SIG-M5 (cell line): ENCODE measurements at regions not wholly inside any gene's neighbourhood (a gene's known extent, or its start where the extent isn't known, plus 50 kb on each side); places are given as distances from the start of the nearest gene placed in this dataset.

Experiments used
- DNase-seq: peaks from one replicate; lab custom pipeline; 2025; lab: John Stamatoyannopoulos, UW

DNA sequence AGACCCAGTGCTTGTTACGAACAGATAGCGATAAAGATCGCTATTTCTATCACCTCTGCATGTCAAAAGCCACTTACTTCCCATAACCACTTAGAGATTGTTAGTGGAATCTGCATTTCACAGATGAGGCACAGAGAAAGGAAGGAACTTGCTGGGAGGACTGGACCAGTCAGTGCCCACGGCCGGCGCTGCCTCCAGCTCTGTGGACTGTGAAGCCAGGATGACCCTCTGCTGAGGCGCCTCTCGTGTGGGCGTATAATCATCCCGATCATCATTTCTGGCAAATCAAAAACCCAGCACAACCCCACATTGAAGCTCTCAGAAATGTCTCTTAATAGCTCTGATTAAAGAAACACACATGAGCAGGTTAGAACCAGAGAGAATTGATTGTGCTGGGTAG, 61.5 kb upstream of the ADRA2C start:
- no peak for DNase-seq

DNA sequence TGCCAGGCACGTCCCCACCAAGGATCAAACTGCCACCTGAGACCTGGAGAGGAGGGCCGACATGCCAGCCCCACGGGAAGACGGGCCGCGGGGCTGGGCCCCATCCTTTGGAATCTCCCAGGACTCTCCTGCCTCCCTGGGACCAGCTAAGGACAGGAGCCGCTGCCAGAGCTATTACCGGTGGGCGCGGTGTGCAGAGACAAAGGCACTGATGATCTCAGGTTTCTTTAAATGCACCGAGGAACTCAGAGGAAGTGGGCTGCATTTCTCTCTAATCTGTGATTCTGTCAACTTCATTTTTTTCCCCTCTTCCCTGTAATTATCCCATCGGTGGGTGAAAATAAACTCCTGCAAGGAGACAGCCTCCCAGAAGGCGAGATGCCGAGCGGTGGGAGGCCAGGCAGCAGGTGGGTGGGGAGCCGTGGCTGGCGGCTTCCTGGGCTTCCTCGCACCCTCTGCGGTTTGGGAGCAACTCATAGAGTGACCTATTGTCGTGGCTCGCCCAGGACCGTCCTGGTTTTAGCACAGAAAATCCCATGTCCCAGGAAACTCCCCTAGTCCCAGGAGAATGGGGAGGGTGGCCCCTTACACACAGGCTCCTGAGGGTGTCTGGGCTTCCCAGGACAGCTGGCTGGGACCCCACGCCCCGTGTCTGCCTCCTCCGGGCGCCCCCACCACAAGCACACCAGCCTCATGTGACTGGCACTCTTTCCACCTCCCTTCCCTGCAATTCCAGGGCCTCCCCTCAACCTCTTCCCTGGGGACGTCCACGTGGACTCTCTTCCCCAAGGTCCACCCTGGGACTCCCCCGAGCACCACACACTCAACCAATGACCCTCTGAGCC, 62.3 kb upstream of the ADRA2C start:
- no peak for DNase-seq

- no peak for DNase-seq
Observed at GRCh38 chr4:3703343-3703676, 62.9 kb upstream of the ADRA2C start.

- DNase-seq: no peak
Observed at GRCh38 chr4:3702561-3703221, 63.5 kb upstream of the ADRA2C start.

DNA sequence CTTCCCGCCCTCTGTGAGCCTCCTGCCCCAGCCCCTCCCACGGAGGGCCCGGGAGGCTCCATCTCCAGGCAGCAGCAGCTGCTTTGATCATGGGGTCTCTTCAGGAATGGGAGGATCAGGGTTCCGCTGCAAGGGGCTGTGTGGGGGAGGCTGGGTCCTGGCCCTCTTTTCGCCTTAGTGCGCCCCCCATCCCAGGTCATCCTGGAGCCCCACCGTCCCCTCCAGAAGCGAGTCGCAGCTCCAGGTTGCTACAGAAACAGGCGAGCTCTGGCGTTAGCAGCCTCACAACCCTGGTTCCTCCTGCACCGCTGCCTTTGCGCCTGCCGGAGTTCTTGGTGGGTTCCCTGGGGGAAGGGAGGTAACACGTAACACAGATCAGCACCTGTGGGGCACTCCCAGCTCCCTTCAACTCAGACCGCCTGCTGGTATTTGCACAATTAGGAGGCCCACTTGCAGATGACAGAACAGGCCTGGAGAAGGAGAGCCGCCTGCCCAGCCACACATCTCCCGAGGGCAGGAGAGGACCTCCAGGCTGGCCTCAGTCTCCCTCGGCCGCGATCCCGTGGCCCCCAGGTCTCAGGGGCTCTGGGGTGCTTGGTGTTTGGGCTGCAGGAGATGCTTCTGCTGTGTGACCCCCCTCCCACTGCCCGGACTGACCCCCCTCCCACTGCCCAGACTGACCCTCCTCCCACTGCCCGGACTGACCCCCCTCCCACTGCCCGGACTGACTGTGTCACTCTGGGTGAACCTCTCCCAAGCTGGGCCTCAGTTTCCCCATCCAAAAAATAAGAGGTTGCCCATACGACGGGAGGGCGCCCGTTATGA, 64.2 kb upstream of the ADRA2C start:
- DNase-seq: no peak

- no peak for DNase-seq
Observed at GRCh38 chr4:3701271-3701734, 64.9 kb upstream of the ADRA2C start.

- no peak for DNase-seq
Observed at GRCh38 chr4:3700736-3701135, 65.4 kb upstream of the ADRA2C start.

GRCh38 chr4:3700223-3700622, 66.0 kb upstream of the ADRA2C start:
- DNase-seq: no peak

DNA sequence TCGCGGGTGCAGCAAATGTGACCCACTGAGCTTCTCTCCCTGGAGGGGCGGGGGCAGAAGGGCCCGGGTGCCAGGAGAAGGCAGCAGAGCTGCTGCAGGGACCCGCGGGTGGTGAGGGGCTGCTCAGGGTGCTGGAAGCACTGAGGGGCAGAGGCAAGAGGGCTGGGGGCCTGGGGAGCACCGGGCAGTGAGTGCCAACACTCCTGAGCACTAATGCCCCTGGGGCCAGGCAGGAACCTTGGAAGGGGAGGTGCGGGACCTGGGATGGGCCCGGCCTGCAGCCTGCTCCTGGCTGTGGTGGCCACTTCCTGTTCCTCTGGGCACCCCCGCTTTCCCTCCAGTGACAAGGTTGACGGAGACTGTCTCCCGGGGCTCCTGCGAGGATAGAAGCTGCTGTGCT, 66.5 kb upstream of the ADRA2C start:
- DNase-seq: no peak

GRCh38 chr4:3699261-3699660, 66.9 kb upstream of the ADRA2C start:
- DNase-seq: no peak

DNA sequence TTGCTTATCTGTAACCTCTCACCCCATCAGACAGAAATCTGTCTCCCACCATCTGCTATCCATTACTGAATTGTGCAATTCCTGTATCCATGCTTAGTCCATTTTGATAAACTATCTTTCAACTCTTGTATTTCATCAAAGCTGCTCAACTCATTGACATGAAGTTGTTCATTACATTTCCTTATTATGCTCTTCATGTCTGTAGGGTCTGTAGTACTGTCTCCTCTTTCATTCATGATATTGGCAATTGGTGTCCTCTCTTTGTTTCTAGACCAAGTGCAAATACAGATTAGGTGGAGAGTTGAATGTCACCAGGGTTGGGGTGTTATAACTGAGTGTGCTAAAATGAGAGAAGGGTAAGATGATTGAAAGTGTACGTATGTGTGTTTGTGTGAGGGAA, 69.2 kb upstream of the ADRA2C start:
- DNase-seq: no peak

DNA sequence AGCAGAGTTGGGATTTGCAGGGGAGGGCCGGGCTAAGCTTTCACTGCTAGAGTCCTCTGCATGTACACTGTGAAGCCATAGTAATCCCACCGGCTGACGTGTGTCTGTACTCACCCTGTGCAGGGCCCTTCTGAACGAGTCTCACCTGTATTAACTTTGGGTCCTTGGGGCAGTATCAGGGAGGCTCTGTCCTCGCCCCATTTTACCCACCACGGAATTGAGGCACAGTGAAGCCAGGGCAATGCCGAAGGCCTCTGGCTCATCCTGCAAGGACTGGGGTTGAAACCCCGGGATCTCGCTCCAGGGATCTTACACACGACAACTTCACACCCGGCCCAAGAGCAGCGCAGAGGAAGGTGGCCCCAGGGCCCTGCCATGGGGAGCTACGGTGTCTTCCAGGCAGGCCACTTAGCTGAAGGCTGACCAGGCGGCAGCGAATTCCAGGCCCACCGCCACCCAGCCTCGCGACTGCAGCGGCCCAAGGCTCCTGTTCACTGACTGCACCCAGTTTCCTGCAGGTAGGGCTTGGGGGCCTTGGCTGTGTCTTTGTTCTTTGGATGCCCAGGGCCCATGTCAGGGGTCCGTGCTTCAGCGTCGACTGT, 75.5 kb upstream of the ADRA2C start:
- no peak for DNase-seq

GRCh38 chr4:3689576-3690550, 76.3 kb upstream of the ADRA2C start:
- DNase-seq: no peak

GRCh38 chr4:3689006-3689405, 77.2 kb upstream of the ADRA2C start:
- no peak for DNase-seq

- no peak for DNase-seq
Observed at GRCh38 chr4:3688018-3688998, 77.9 kb upstream of the ADRA2C start.

DNA sequence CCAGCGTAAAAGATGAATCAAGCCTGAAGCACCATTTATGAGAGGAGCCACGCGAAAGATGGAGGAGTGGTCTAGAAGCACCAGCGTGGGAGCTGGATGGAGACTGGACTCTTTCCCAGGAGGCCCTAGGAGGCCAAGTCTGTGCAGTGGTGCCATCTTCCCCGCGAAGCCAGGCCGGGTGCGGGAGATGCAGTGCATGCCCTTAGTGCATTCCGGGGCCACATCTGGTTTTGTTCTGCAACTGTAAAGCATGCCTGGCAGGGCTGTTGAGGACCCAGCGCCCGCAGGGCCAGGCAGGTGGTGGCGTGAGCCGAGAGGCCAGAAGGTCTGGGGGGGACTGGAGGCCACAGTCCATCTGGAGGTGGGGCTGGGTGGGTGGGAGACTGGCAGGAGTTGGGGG, 78.6 kb upstream of the ADRA2C start:
- no peak for DNase-seq

DNA sequence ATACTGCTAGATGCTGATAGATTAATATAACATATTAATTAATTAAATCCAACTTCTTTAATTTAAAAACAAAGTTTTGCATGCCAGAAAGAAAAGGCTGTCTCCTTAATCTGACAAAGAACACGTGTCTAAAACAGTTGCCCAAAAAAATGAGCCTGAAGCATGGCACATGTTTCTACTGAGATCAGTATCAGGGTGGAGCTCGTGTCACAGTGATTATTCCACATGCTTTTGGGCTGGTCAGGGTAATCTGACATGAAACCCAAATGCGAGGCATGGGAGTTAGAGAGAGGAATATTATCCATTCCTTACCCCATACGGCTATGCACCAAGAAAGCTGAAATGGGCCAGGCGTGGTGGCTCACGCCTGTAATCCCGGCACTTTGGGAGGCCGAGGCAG, 79.4 kb upstream of the ADRA2C start:
- no peak for DNase-seq

DNA sequence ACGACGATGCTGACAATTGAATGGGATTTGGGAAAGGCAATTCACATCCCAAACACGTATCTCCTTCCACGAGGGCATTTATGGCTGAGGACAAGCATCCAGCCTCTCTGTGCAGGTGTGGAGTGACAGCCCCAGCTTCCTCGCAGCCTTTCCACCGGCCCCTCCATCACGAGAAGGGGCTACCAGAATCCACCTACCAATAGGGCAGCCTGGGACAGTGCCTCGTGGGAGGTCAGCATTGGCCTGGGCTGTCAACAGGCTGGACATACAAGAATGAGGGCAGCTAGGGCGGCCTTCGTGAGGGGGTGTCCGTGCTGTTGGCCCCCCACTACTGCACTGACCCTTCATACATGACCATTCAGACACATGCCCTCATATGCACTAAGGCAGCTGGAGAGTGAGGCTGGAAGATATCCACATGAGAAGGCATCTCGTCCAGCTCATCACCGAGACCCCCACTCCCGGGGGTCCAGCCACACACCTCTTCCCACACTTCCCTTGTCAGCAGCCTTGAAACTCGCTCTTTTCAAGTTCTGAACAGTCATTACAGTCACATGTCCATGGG, 81.0 kb upstream of the ADRA2C start:
- DNase-seq: no peak

DNA sequence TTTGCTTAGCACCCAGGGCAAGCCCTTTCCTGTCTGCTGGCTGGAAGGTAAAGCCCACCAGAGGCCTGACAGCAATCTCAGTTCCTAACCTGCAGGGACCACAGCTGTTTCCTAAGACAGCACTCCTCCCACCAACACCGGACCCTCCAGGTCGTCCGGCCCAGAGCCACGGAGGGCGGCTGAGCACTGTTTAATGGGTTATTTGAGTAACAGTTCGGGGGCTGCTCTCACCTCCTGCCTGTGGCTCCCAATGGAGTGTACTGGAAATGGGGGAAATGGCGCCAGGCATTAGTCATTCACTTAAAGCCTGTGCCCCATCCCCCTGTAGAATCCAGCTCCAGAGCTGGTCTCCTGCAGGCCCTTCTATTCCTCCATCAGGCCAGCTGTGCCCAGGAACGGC, 81.6 kb upstream of the ADRA2C start:
- DNase-seq: no peak
